ENCODE measurements at regions not wholly inside any gene's neighbourhood (a gene's known extent, or its start where the extent isn't known, plus 50 kb on each side); places are given as distances from the start of the nearest gene placed in this dataset.
A peak's percentile ranks its signal among the peaks of the same experiment; 100 is the strongest.

GRCh38 chr12:3976351-3976938 lies 103.2 kb upstream of the PARP11 start:
- Histone ChIP-seq H3K27me3 (ENCODE audit: control insufficient read depth, insufficient read depth, low read length) (no peaks in the 10 kb centered on the region), H3K36me3 (ENCODE audit: control insufficient read depth, insufficient read depth, low read length) (no peaks in the 10 kb centered on the region), H3K4me3 (ENCODE audit: low read depth, low read length) (no peak overlapping the region), H3K4me1 (peaks cover 28% of the 10 kb centered on the region), H2AFZ (no peak overlapping the region), H3K27ac (peak overlapping the region; percentile 53), H3K9ac (no peak overlapping the region), H3K4me2 (ENCODE audit: low read length) (no peak overlapping the region), H3K79me2 (no peaks in the 10 kb centered on the region), H3K9me3 (ENCODE audit: control insufficient read depth, low read length) (no peaks in the 10 kb centered on the region)
- TF ChIP-seq CTCF (IDR thresholded peaks at IDR 0.05), result no peak

DNA sequence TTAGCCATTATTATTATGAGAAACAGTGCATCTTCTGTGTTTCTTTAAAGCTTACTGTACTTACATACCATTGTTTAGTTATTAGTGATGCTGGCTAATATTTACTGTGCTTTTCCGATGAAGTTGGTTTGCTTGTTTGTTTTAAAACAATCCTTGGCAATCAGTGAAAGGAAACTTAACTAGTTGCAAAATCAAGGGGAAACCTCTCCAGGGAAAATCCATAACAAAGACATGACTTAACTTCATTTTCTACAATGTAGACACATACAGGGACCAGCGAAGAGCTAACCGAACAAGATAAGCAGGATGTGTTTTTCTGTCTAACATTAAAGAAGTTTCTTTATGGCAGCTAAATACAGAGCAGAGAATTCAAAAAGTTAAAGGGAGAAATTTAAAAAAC lies 102.5 kb upstream of the PARP11 start:
- no peak overlapping the region for H3K4me3 ChIP-seq (ENCODE audit: low read depth, low read length)
- no peak for TF ChIP-seq CTCF (IDR thresholded peaks at IDR 0.05)

GRCh38 chr12:3974883-3975282 lies 101.7 kb upstream of the PARP11 start:
- Histone ChIP-seq H3K36me3 (ENCODE audit: control insufficient read depth, insufficient read depth, low read length) (no peaks in the 10 kb centered on the region), H2AFZ (peak overlapping the region; percentile 62), H3K27ac (peak overlapping the region; percentile 91), H3K27me3 (ENCODE audit: control insufficient read depth, insufficient read depth, low read length) (no peaks in the 10 kb centered on the region), H3K9ac (no peak overlapping the region), H3K4me2 (ENCODE audit: low read length) (no peak overlapping the region), H3K4me3 (ENCODE audit: low read depth, low read length) (no peak overlapping the region), H3K4me1 (peaks cover 28% of the 10 kb centered on the region), H3K9me3 (ENCODE audit: control insufficient read depth, low read length) (no peaks in the 10 kb centered on the region), H3K79me2 (no peaks in the 10 kb centered on the region)
- no peak for TF ChIP-seq CTCF (IDR thresholded peaks at IDR 0.05)

More for the DNA sequence above, 102.5 kb upstream of the PARP11 start:
- Histone ChIP-seq H3K27me3 (ENCODE audit: control insufficient read depth, insufficient read depth, low read length) (no peaks in the 10 kb centered on the region), H3K9ac (no peak overlapping the region), H3K27ac (peak overlapping the region; percentile 91), H3K36me3 (ENCODE audit: control insufficient read depth, insufficient read depth, low read length) (no peaks in the 10 kb centered on the region), H2AFZ (peak overlapping the region; percentile 23), H3K4me2 (ENCODE audit: low read length) (no peak overlapping the region), H3K4me1 (peaks cover 28% of the 10 kb centered on the region), H3K79me2 (no peaks in the 10 kb centered on the region), H3K9me3 (ENCODE audit: control insufficient read depth, low read length) (no peaks in the 10 kb centered on the region)

DNA sequence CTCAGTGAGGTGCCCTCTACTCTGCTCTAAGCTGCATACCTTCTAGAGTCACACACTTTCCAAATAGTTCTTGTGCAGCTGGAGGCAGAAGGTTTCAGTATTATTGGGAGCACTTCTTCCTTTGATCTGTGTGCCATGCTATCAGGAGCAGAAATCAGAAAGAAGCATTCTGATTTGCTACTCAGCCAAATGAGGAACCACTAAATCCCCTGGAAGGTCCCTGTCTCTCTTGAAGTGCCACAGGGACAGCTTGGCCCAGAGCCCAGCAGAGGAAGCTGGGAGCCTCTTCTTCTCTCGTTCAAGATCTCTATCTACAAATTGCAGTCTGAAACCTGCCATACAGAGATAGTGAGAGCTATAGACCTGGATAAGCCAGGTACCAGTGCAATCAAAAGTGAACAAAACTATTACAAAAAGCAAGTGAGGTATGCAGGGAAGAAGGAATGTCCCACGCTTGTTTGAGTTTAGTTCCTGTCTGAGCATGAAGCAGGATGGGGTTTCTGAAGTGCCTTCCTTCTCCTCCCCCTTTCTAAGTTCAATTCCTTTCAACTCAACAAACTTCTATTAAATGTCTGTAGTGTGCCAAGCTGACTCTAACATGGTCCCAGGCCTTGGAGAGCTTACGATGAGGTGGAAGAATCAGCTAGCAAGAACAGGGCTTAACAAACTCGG lies 100.9 kb upstream of the PARP11 start:
- H3K36me3 ChIP-seq (ENCODE audit: control insufficient read depth, insufficient read depth, low read length), result no peaks in the 10 kb centered on the region
- peak overlapping the region; percentile 62 for H2AFZ ChIP-seq
- no peaks in the 10 kb centered on the region for H3K27me3 ChIP-seq (ENCODE audit: control insufficient read depth, insufficient read depth, low read length)
- H3K4me2 ChIP-seq (ENCODE audit: low read length), result peak overlapping the region; percentile 57
- H3K9ac ChIP-seq, result no peak overlapping the region
- H3K79me2 ChIP-seq, result no peaks in the 10 kb centered on the region
- peaks cover 28% of the 10 kb centered on the region for H3K4me1 ChIP-seq
- H3K27ac ChIP-seq, result peak overlapping the region; percentile 91
- H3K4me3 ChIP-seq (ENCODE audit: low read depth, low read length), result peak overlapping the region; percentile 28
- no peak for TF ChIP-seq CTCF (IDR thresholded peaks at IDR 0.05)
- H3K9me3 ChIP-seq (ENCODE audit: control insufficient read depth, low read length), result no peaks in the 10 kb centered on the region

Data from parathyroid adenoma (tissue), 2 donors.